ENCODE measurements at regions not wholly inside any gene's neighbourhood (a gene's known extent, or its start where the extent isn't known, plus 50 kb on each side); places are given as distances from the start of the nearest gene placed in this dataset.
"Not testable (repeated sequence)": the region's sequence is repeated elsewhere in the genome, so short reads cannot be mapped to it uniquely, and the experiment has no call there.

DNA sequence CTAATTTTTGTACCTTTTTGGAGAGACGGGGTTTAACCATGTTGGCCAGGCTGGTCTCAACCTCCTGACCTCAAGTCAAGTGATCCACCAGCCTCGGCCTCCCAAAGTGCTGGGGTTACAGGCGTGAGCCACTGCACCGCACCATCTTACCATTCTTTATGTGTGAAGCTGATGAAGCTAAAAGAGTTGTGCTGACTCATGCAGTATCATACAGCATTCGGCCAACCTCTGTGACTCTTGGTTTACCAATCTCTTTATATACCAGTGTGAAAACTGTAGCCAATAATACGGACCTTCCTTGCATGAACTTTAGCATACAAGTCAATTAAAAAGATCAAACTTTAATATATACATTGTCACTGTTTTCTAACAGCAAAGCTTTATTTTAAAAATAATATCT, 878.2 kb upstream of the MBL2 start:
- DNase-seq, result no peak
- Histone ChIP-seq H3K27ac (ENCODE audit: low read depth, low read length) (no peak overlapping the region), H3K27me3 (ENCODE audit: control insufficient read depth, insufficient read depth, low read length, poor library complexity, severe bottlenecking) (no peaks in the 10 kb centered on the region), H3K4me3 (ENCODE audit: low read length) (no peak overlapping the region), H3K36me3 (ENCODE audit: control insufficient read depth, insufficient read depth, low read length) (no peaks in the 10 kb centered on the region), H3K4me1 (ENCODE audit: control insufficient read depth, insufficient read depth, low read length) (no peaks in the 10 kb centered on the region), H3K9ac (ENCODE audit: extremely low read depth, low read length, poor library complexity, severe bottlenecking) (no peak overlapping the region), H3K9me3 (ENCODE audit: control insufficient read depth, low read length) (no peaks in the 10 kb centered on the region)
- Mint-ChIP-seq H3K36me3 (ENCODE audit: low read depth) (no peaks in the 10 kb centered on the region), H3K9me3 (no peaks in the 10 kb centered on the region), H3K4me3 (no peak overlapping the region), H3K27ac (no peak overlapping the region), H3K4me1 (no peaks in the 10 kb centered on the region), H3K27me3 (ENCODE audit: insufficient read depth) (no peaks in the 10 kb centered on the region)
- WGBS, 2 experiments (ENCODE audit: insufficient coverage in 1 of 2, insufficient read length in 1 of 2), result 92 to 100% methylated on average over 3 to 6 of the region's 6 CpGs
- TF ChIP-seq, protein P1, sequence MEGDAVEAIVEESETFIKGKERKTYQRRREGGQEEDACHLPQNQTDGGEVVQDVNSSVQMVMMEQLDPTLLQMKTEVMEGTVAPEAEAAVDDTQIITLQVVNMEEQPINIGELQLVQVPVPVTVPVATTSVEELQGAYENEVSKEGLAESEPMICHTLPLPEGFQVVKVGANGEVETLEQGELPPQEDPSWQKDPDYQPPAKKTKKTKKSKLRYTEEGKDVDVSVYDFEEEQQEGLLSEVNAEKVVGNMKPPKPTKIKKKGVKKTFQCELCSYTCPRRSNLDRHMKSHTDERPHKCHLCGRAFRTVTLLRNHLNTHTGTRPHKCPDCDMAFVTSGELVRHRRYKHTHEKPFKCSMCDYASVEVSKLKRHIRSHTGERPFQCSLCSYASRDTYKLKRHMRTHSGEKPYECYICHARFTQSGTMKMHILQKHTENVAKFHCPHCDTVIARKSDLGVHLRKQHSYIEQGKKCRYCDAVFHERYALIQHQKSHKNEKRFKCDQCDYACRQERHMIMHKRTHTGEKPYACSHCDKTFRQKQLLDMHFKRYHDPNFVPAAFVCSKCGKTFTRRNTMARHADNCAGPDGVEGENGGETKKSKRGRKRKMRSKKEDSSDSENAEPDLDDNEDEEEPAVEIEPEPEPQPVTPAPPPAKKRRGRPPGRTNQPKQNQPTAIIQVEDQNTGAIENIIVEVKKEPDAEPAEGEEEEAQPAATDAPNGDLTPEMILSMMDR (conservative IDR thresholded peaks at IDR 0.05), result no peak

- H3K27me3 Mint-ChIP-seq (ENCODE audit: insufficient read depth); H3K4me3 Mint-ChIP-seq; H3K27ac Mint-ChIP-seq; H3K4me3 ChIP-seq (ENCODE audit: low read length); H3K36me3 Mint-ChIP-seq (ENCODE audit: low read depth); H3K9me3 Mint-ChIP-seq; H3K4me1 ChIP-seq (ENCODE audit: control insufficient read depth, insufficient read depth, low read length); H3K36me3 ChIP-seq (ENCODE audit: control insufficient read depth, insufficient read depth, low read length); H3K27ac ChIP-seq (ENCODE audit: low read depth, low read length); H3K9ac ChIP-seq (ENCODE audit: extremely low read depth, low read length, poor library complexity, severe bottlenecking); DNase-seq; H3K4me1 Mint-ChIP-seq; H3K27me3 ChIP-seq (ENCODE audit: control insufficient read depth, insufficient read depth, low read length, poor library complexity, severe bottlenecking): not testable (repeated sequence)
- 78 to 95% methylated on average over 5 to 8 of the region's 8 CpGs for WGBS, 2 experiments (ENCODE audit: insufficient coverage in 1 of 2, insufficient read length in 1 of 2)
- H3K9me3 ChIP-seq (ENCODE audit: control insufficient read depth, low read length), result peaks cover 13% of the 10 kb centered on the region
These were observed 874.6 kb upstream of the MBL2 start for GRCh38 chr10:53647221-53647620.

DNA sequence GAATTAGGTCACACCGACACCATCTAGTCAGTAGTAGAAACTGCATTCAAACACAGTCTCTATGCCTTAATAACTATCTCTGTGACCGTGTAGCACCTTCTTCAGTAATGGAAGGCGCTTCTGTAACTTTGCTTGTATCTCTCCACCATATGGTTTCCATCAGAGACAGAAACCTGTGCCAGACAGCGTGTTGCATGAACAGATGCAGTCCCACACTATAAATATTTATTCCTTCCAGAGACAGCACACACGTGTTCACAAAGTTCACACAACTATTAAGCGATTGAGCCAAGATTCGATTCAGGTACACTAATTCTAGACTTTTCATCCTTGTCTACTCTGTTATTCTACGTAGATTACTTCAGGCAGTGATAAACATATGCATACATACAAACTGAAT, 873.9 kb upstream of the MBL2 start:
- no peaks in the 10 kb centered on the region for H3K9me3 Mint-ChIP-seq
- Histone ChIP-seq H3K27me3 (ENCODE audit: control insufficient read depth, insufficient read depth, low read length, poor library complexity, severe bottlenecking) (no peaks in the 10 kb centered on the region), H3K27ac (ENCODE audit: low read depth, low read length) (no peak overlapping the region), H3K36me3 (ENCODE audit: control insufficient read depth, insufficient read depth, low read length) (no peaks in the 10 kb centered on the region), H3K4me1 (ENCODE audit: control insufficient read depth, insufficient read depth, low read length) (no peaks in the 10 kb centered on the region), H3K9me3 (ENCODE audit: control insufficient read depth, low read length) (peaks cover 16% of the 10 kb centered on the region), H3K9ac (ENCODE audit: extremely low read depth, low read length, poor library complexity, severe bottlenecking) (no peak overlapping the region), H3K4me3 (ENCODE audit: low read length) (no peak overlapping the region)
- H3K4me3 Mint-ChIP-seq, result no peak overlapping the region
- H3K36me3 Mint-ChIP-seq (ENCODE audit: low read depth), result no peaks in the 10 kb centered on the region
- H3K27me3 Mint-ChIP-seq (ENCODE audit: insufficient read depth), result no peaks in the 10 kb centered on the region
- TF ChIP-seq, protein P1 (conservative IDR thresholded peaks at IDR 0.05), result no peak
- DNase-seq, result no peak
- no peak overlapping the region for H3K27ac Mint-ChIP-seq
- 91 to 96% methylated on average over 7 to 8 of the region's 8 CpGs for WGBS, 2 experiments (ENCODE audit: insufficient coverage in 1 of 2, insufficient read length in 1 of 2)
- no peaks in the 10 kb centered on the region for H3K4me1 Mint-ChIP-seq

- Histone ChIP-seq H3K27me3 (ENCODE audit: control insufficient read depth, insufficient read depth, low read length, poor library complexity, severe bottlenecking) (no peaks in the 10 kb centered on the region), H3K4me3 (ENCODE audit: low read length) (no peak overlapping the region), H3K36me3 (ENCODE audit: control insufficient read depth, insufficient read depth, low read length) (no peaks in the 10 kb centered on the region), H3K27ac (ENCODE audit: low read depth, low read length) (no peak overlapping the region), H3K9me3 (ENCODE audit: control insufficient read depth, low read length) (peaks cover 16% of the 10 kb centered on the region), H3K9ac (ENCODE audit: extremely low read depth, low read length, poor library complexity, severe bottlenecking) (no peak overlapping the region), H3K4me1 (ENCODE audit: control insufficient read depth, insufficient read depth, low read length) (no peaks in the 10 kb centered on the region)
- no peaks in the 10 kb centered on the region for H3K36me3 Mint-ChIP-seq (ENCODE audit: low read depth)
- WGBS, 2 experiments (ENCODE audit: insufficient coverage in 1 of 2, insufficient read length in 1 of 2), result no CpG with 5 or more reads among the region's 1 CpG
- no peaks in the 10 kb centered on the region for H3K27me3 Mint-ChIP-seq (ENCODE audit: insufficient read depth)
- no peaks in the 10 kb centered on the region for H3K4me1 Mint-ChIP-seq
- TF ChIP-seq, protein P1 (conservative IDR thresholded peaks at IDR 0.05), result no peak
- no peak for DNase-seq
- no peak overlapping the region for H3K27ac Mint-ChIP-seq
- H3K9me3 Mint-ChIP-seq, result no peaks in the 10 kb centered on the region
- no peak overlapping the region for H3K4me3 Mint-ChIP-seq
These were observed 873.4 kb upstream of the MBL2 start for GRCh38 chr10:53645951-53646350.

Measured in endodermal cell (in vitro differentiated cells).